ENCODE measurements at regions not wholly inside any gene's neighbourhood (a gene's known extent, or its start where the extent isn't known, plus 50 kb on each side); places are given as distances from the start of the nearest gene placed in this dataset.

DNA sequence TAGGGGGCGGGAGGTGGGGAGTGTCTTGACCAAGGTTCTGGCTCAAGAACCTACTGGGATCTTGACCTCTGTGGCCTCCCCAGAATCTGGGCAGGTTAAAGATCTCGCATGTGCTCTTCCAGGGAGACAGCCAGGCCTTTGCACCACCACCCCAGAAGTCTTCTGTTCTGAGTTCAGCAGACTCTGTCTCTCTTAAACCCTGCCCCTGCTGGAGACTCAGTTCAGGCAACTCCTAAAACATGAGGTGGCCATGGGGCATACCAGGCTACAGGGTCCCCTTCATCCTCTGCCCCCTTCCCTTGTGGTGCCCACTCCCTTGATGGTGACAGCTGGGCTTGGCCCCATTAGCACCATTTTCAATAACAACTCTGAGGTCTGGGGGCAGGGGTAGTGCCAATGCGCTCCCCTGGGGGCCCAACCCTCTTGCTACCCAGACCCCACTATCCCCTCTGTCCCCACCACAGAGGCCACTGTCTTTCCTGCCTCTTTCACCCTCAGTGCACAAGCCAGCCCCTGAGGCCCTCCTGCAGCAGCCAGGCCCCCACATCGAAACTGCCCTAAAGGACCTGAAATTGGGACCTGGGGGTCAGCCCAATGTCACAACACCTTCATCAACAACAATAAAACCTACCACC is 132.7 kb upstream of the RUNX3 start:
- no peak for DNase-seq (ENCODE audit: extremely low read depth in 1 of 2, low read depth in 1 of 2)

DNA sequence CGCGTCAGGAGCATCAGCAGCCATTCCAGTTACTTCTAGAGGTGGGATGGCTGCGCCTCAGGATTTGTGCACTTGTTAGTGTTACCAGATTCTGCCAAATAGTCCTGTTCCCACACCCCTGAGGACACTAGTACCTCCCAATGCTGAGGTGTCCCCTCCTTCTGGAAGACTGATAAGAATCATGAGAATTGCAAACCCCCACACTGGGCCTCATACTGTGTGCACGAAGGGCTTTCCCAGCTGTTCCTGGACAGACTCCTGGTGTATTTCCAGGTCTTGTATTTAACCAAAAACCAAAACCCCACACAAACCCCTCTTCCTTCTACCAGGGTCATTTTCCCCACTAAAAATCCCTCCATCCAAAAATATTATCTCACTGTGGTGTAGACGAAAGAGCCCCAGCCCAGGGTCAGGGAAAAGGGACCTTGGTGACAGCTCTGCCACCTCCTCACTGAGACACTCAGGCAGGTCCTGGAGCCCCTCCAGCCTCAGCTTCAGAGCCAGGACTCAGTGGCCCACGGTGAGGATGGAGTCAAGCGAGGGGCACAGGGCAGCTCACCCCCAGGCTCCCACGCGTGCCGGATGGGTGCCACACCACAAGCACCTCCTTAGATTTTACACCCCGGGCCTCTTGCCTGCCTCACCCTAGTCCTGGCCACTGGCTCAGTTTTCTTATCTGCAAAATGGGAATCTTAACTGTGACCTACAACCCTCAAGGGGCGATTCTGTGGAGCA is 131.4 kb upstream of the RUNX3 start:
- no peak for DNase-seq (ENCODE audit: extremely low read depth in 1 of 2, low read depth in 1 of 2)

DNA sequence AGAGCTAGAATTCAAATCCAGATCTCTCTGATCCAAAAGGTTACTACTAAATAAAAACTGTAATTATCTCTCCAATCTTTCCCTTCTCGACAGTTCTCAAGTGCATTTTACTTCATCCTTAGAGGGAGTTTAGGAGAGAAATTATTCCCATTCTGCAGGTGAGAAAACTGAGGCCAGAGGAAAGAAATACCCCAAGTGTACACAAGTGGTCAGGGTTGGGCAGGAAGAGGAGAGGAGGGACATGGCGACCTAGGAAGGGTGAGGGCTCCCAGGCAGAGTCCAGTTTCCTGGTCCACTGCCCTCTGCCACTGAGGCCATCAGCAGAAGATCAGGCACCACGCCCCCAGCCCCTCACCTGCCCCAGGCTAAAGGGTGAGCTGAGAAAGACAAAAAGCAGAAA is 127.1 kb upstream of the RUNX3 start:
- no peak for DNase-seq (ENCODE audit: extremely low read depth in 1 of 2, low read depth in 1 of 2)

DNA sequence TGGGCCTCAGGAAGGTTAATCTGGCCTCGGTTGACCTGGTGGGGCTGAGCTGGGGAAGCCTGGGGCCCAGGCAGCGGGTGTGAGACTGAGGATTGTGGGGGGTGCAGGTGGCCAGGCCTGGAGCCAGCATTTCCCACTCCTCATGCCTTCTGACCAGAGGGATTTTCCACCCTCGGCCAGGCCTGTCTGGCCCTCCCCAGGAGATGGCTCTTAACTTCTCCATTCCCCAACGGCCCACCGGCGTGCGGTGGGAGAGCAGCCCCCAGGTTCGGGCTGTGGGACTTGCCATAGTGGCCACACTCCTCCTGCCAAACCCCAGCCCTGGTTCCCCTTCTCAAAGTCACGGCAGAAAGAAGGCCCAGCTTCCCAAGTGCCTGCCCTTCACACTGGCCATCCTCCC is 126.5 kb upstream of the RUNX3 start:
- no peak for DNase-seq (ENCODE audit: extremely low read depth in 1 of 2, low read depth in 1 of 2)

DNA sequence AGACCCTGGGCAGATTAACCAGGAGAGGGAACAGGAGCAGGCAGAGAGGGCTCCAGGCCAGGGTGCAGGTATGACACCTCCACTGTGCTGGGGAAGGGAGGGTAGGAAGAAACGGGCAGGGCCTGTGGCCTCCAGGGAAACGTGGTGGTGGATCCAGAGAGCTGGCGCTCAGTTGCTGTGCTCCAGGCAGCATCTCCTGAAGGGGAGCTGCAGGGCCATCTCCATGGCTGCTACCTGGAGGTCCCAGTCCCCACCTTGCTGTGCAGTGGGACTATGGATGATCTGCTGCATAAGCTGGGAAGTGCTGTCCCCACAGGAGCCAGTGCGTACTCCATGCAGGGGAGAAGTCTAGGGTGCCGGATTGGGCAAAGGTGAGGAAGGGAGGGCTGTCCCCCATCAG is 125.9 kb upstream of the RUNX3 start:
- no peak for DNase-seq (ENCODE audit: extremely low read depth in 1 of 2, low read depth in 1 of 2)

DNA sequence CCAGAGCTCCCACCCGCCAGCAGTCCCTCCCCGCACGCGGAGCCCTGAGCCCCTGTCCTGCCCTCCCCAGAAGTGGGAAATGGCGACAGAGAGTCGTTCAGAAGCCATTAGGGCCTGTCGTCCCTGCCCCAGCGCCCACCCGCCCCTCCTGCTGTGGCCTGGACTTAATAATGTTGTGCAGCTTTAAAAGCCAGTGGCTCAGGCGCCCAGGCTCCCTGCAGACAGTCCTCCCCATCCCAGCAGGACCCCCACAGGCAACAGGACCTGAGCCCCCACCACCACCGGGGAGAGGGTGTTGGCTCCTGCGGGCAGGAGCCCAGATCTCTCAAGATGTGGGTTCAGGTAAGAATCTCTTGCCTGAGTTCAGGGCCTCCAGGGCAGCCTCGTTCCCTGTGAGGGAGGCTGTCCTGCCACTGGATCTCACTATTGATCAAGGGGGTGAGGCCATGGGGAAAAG is 125.3 kb upstream of the RUNX3 start:
- DNase-seq (ENCODE audit: extremely low read depth in 1 of 2, low read depth in 1 of 2): no peak

DNA sequence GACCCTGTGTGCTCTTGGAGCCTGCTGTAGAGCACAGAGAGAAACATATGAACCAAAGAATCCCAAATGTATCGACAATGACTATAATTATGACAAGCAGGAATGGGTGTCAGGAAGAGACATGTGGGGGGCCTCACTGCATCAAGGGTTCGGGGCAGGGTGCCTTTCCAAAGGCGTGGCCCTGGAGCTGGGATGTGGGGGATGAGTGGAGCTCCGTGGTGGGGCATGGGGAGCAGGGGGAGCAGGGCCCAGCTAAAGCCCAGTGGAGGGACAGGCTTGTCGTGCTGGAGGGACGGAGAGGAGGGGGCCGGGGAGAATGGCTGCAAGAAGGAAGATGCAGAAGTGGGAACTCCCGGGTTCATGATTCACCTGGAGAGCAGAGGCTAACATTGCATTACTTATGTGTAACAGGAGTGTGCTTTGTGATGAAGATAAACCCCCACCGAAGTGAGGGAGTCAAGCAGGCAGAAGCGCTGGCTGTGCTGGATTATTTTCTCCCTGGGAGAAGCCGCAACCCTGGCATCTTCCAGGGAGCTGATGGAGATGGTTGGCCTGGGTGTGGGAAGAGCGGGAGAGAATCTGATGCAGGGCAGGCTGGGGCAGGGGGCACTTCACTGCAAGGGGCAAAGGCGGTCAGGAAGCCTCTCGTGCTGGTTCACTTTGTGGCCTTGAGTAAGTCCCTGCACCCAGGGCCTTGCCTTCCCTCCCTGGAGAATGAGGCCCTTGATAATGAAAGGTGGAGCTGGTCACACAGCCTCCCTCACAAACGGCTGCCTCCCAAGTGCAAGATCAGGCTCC is 124.6 kb upstream of the RUNX3 start:
- no peak for DNase-seq (ENCODE audit: extremely low read depth in 1 of 2, low read depth in 1 of 2)

DNA sequence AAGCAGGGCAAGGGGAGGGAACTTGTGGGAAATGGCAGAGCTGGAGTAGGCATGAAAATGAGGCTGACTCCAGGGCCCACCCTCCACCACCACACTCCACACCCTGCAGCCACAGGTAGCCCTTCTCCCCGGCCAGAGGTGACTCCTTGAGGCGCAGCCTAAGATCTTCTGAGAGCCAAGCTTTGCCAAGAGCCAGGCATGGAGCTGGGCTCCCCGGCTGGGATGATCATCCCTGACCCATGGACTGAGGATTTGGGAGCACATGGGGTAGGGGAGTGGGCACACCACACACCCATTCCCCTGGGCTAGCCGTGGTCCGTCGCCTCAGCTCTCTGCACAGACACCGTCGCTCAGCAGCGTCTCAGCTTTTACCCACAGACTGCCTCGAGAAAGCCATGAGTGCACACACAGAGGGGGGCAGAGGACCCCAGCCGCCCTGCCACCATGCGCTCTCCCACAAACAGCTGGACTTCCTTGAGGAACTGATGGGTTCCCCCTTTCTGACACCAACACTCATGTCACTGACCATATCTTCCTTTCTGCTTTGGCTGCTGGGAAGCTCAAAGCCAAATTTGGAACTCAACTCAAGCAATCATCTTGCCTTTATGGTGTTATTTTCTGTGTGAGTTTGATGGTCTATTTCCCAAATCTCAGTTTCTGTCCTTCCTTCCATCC is 123.6 kb upstream of the RUNX3 start:
- no peak for DNase-seq (ENCODE audit: extremely low read depth in 1 of 2, low read depth in 1 of 2)

DNA sequence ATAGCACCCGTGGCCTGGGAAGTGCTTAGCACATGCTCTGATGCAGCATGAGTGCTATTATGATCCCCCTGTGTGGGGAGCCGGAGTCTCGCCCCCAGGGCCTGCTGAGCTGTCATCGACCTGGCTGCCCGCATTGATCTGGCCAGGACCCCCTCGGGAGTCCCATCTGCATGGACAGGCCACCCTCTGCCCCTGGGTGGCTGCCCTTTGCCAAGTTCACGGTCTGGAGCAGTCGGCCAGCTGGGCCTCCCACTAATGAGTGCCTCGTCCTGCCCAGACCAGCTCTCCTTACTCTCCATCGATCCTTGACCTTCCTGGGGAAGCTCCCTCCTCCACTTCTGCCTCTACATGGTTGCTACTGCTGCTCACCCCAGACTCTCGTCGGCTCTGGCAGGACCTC is 121.8 kb upstream of the RUNX3 start:
- no peak for DNase-seq (ENCODE audit: extremely low read depth in 1 of 2, low read depth in 1 of 2)

DNA sequence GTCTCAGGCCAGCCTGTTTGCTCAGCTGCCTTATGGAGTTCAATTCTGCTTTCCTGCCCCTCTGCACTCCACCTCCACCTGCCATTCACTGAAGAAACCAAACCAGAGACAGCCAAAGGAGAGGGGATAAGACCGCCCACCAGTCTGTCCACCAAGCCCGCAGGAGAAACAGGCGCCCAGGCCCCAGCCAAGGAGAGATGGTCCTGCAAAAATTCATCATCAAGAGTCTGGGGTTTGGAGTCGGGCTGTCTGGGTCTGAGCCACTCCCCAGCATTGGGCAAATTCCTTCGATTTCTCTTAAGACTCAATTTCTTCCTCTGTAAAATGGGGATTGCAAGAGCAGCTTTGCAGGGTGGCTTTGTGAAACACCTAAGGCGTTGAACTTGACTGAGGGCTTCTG is 121.4 kb upstream of the RUNX3 start:
- DNase-seq (ENCODE audit: extremely low read depth in 1 of 2, low read depth in 1 of 2): no peak

DNA sequence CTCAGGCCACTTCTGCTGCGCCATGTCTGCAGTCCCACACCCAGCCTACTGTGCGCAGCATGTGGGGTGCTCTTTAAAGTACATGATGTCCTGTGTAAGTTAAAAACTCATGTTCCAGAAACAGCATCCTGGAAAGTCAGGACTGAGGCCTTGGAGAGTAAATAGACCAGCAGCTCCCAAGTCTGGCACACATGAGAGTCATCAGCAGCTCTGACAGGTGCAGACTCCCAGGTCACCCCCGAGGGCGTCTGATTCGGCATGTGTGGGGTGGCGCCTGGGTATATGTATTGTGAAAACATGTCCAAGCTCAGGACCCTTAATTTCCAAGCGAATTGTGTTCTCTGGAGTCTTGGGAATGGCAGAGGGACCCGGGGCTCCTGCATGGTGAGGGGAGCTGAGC is 120.1 kb upstream of the RUNX3 start:
- DNase-seq (ENCODE audit: extremely low read depth in 1 of 2, low read depth in 1 of 2): no peak

DNA sequence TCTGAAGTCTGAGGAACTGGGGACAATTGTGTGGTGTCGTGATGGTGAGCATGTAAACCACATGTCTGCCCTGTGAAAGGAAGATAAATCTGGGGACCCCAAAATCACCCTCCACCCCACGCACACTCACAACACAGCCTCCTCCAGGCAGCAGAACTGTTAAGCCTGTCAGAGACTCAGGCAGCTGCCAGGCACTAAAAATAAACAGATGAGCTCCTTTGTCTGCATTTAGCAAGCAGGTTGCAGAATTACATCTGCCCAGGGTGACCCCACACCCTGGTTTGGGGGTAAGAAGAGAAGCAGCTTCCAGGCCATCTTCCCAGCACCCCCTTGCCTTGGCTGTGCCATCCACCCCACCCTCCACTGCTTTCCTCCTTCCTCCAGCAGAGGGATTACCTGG is 119.1 kb upstream of the RUNX3 start:
- DNase-seq (ENCODE audit: extremely low read depth in 1 of 2, low read depth in 1 of 2): no peak

DNA sequence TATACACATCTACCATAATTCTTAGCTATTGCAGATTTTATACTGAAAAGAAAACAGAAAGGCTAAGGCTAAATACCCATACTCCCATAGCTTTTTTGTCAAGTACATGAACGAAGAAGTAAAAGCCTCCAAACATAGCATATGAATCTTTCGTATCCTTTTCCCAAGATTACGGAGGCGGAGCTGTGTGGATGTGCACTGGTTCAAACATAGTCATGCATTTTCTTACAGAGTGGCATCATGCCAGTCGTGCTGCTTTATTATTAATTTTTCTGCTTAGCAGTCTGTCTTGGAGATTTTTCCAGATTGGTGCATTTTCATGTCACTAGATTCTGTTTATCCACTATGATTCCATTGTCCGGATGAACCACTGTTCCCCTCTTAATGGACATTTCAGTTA is 118.7 kb upstream of the RUNX3 start:
- no peak for DNase-seq (ENCODE audit: extremely low read depth in 1 of 2, low read depth in 1 of 2)

DNA sequence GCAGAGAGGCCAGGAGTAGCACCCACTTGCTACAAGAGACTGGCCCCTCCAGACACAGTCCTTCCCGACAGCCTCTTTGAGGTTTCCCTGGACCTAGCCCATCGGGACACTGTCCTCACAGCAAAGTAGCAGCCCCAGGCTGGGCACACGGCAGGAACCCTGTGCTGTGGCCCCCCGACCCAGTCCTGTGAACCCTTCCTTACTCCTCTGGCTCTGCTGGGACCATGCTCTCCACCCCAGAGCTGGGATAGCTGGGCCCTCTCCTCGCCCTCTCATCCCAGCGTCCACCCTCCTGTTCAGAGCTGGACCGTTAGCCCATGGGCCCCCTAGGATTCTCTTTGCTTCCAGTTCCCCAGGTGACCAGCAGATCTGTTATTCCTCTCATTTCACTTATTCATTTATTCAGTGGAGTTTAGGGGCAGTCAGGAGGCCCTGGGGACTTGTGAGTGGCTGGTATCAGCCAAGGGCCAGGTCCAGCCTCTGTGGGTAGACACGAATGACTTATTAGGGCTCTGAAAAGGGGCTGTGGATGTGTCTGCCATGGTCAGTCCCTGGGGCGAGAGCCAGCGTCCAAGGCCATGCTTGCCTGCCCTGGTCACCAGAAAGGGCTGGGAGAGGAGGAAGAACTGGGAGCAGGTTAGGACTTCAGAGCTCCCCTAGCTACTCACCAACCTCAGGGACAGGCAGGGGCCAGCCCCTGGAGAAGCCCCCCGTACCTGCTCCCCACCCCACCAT is 117.6 kb upstream of the RUNX3 start:
- DNase-seq (ENCODE audit: extremely low read depth in 1 of 2, low read depth in 1 of 2): no peak

DNA sequence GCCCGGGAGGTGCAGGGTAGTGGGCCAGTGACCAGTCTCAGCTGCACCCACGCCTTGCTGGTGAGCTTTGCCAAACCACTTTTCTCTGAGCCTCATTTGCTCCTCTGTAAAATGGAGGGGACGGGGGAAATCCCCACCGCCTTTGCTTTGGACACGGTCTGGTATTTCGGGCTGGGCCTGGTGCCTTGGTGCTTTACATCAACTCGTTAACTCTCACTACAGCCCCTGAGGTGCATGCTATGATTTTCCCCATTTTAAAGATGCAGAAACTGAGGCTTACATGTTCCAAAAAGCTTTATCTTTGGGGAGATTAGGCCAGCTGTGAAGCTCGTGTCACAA is 116.1 kb upstream of the RUNX3 start:
- DNase-seq (ENCODE audit: extremely low read depth in 1 of 2, low read depth in 1 of 2): no peak

DNA sequence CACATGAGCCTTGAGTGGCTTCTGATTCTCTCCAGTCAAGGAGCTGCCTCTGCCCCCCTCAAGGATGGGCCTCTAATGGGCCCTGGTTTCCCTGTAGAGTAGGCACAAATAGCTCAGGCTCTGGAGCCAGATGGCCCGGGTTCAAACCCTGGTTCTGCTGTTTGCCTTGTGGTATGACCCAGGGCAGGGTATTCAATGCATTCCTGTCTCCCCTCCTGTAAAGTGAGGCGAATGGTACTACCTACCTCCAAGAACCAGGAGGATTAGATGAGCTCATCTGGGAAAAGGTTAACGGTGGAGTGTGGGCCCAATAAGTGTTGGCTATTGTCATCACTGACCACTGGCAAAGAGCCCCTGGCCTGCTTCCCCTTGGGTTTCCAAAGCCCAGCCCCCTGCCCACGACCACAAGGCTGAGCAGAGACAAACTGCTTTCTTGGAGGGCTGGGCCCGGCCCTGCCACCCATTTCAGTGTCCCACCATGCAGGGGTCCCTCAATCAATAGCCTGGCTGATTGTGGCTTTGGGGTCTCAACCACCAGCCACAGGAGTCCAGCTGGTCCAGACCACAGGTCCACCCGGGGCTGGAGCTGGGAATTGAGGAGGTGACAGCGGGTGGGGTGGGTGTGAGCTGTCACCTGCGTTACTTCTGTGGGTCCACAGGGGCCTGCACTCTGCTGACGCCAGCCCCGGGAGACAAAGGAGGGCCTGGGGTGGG is 115.6 kb upstream of the RUNX3 start:
- DNase-seq (ENCODE audit: extremely low read depth in 1 of 2, low read depth in 1 of 2): no peak

DNA sequence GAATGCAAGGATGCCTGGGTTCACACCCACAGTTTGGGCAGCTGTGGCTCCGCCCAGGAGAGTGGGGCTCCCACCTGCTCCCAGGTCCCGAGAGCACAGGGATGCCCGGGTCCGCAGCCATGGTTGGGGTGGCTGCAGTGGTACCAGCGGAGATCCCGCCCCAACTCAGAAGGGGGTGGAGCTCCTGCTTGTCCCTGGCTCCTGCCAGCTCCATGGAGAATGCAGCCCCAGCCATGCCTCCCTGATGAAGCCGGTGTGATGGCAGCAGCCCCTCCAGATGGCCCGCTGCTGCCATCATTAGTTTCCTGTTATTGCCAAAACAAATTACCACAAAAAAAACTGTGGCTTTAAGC is 113.1 kb upstream of the RUNX3 start:
- no peak for DNase-seq (ENCODE audit: extremely low read depth in 1 of 2, low read depth in 1 of 2)

DNA sequence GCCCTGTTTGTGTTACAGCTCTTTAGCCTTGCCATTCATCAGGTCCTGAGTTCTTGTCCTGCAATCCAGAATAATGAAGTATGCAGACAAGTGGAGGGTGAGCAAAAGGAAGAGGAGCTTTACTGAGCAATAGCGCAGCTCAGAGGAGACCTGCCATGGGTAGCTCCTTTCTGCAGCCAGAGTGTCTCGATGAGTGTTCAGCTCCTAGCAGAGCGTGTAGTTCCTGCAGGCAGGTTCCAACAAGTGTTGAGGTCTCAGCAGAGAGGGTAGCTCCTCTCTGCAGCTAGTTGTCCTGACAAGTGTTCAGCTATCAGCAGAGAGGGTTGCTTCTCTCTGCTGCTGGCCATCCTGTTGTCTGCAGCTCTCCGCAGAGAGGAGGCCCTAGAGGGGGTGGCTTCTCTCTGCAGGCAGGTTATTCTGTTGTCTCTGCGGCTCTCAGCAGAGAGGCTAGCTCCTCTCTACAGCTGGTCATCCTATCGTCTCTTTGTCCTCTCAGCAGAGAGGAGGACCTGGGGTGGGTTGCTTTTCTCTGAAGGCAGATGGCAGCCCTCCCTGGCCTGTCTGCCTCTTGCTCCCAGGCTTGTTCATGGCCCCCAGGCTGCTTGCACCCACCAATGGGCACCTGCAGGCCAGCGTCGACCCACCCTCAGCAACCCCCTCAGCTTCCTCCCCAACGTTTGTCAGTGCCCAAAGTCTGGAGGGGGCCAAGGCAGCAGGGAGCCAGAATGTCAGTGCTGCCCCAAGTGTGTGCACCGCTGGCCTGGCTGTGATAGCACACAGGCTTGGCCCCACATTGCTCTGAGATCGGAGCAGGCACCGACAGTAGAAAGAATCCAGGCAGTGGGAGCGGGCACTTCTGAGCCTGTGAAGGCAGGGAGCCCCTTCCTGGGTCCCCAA is 112.5 kb upstream of the RUNX3 start:
- DNase-seq (ENCODE audit: extremely low read depth in 1 of 2, low read depth in 1 of 2): no peak

DNA sequence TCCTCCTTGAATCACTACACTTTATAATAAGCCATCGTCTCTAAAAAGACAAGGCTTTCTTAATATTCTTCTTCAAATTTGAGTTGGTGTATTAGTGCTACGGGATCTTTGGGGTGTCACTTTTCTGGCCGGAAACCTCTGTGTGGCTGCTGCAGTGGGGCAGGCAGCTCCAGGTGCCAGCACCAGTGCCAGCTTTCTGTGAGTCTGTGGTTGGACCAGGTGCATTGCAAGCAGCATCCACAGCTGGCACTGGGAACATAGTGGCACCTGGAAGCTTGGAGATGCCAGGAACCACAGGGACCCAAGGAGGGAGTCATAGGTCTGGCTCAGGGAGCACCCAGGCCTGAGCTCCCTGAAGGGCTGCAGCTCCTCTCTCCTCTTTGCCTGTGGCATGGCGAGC is 111.8 kb upstream of the RUNX3 start:
- DNase-seq (ENCODE audit: extremely low read depth in 1 of 2, low read depth in 1 of 2): no peak

Measured in activated CD8-positive, alpha-beta memory T cell treated with anti-CD3 and anti-CD28 coated beads for 1 hour (primary cell).